WTC11 (cell line): ENCODE measurements at regions not wholly inside any gene's neighbourhood (a gene's known extent, or its start where the extent isn't known, plus 50 kb on each side); places are given as distances from the start of the nearest gene placed in this dataset.
A peak's percentile ranks its signal among the peaks of the same experiment; 100 is the strongest.

Source experiments
- ATAC-seq: fragments of 200-7000 bp; cut with Tn5 transposase; 2 replicates; pipeline ENCODE4 v1.10.0; 2021; ENCODE audit warnings: mild to moderate bottlenecking, moderate library complexity
- CTCF ChIA-PET: fragments of 300-600 bp; sonication (Branson Sonifier 250); formaldehyde crosslinking; loops from one replicate; lab custom pipeline; 2021; ENCODE audit warnings: antibody characterized with exemption; lab: Charles Lee
- POLR2A ChIA-PET: fragments of 350-600 bp; sonication (Branson Sonifier 250); formaldehyde crosslinking; loops from one replicate; lab custom pipeline; 2021; ENCODE audit warnings: antibody characterized with exemption; lab: Charles Lee
- DNase-seq: peaks from one replicate; pipeline ENCODE4 v3.0.0; 2021; ENCODE audit warnings: low spot score
- H3K27ac Mint-ChIP-seq: 2 replicates; pipeline ENCODE4 v1.8.0; 2021; ENCODE audit warnings: mixed read lengths
- H3K27me3 Mint-ChIP-seq: 2 replicates; pipeline ENCODE4 v1.8.0; 2021; ENCODE audit warnings: low read depth, mild to moderate bottlenecking, moderate library complexity, mixed read lengths
- H3K36me3 Mint-ChIP-seq: 2 replicates; pipeline ENCODE4 v1.8.0; 2021; ENCODE audit warnings: mixed read lengths
- H3K4me1 Mint-ChIP-seq: 2 replicates; pipeline ENCODE4 v1.8.0; 2022; ENCODE audit warnings: mixed read lengths
- H3K4me3 Mint-ChIP-seq: 2 replicates; pipeline ENCODE4 v1.8.0; 2021; ENCODE audit warnings: mild to moderate bottlenecking, moderate library complexity, mixed read lengths
- H3K9me3 Mint-ChIP-seq: 2 replicates; pipeline ENCODE4 v1.8.0; 2021; ENCODE audit warnings: mixed read lengths
- CREM ChIP-seq: sonication (generic); formaldehyde crosslinking; IDR thresholded peaks from 2 replicates; pipeline ENCODE4 v1.8.1; 2022; ENCODE audit warnings: mild to moderate bottlenecking, missing genetic modification reagents, moderate library complexity
- ETV6 ChIP-seq: sonication (generic); formaldehyde crosslinking; IDR thresholded peaks from 2 replicates; pipeline ENCODE4 v1.8.1; 2022; ENCODE audit warnings: mild to moderate bottlenecking, missing genetic modification reagents
- FOXK1 ChIP-seq: sonication (generic); formaldehyde crosslinking; IDR thresholded peaks from 2 replicates; pipeline ENCODE4 v1.8.0; 2022; ENCODE audit warnings: mild to moderate bottlenecking, moderate library complexity, missing genetic modification reagents
- FOXP4 ChIP-seq: sonication (generic); formaldehyde crosslinking; IDR thresholded peaks from 2 replicates; pipeline ENCODE4 v1.8.0; 2022; ENCODE audit warnings: mild to moderate bottlenecking, missing genetic modification reagents
- JUN ChIP-seq: sonication (generic); formaldehyde crosslinking; IDR thresholded peaks from 2 replicates; pipeline ENCODE4 v1.8.0; 2023; ENCODE audit warnings: mild to moderate bottlenecking, missing genetic modification reagents
- MLX ChIP-seq: sonication (generic); formaldehyde crosslinking; IDR thresholded peaks from 2 replicates; pipeline ENCODE4 v1.8.1; 2023; ENCODE audit warnings: mild to moderate bottlenecking, missing genetic modification reagents, moderate library complexity
- NFATC4 ChIP-seq: fragments of 250-450 bp; sonication (Bioruptor Pico); IDR thresholded peaks from 2 replicates; pipeline ENCODE4 v1.9.0; 2021; ENCODE audit warnings: mild to moderate bottlenecking
- NR3C1 ChIP-seq: sonication (generic); formaldehyde crosslinking; conservative IDR thresholded peaks from 2 replicates; pipeline ENCODE4 v1.8.1; 2023; ENCODE audit warnings: low read depth, mild to moderate bottlenecking, missing genetic modification reagents
- OVOL2 ChIP-seq: fragments of 250-450 bp; sonication (Bioruptor Pico); IDR thresholded peaks from 2 replicates; pipeline ENCODE4 v1.9.0; 2021; ENCODE audit warnings: mild to moderate bottlenecking, borderline replicate concordance
- SP1 ChIP-seq: sonication (generic); formaldehyde crosslinking; conservative IDR thresholded peaks from 2 replicates; pipeline ENCODE4 v1.8.1; 2022; ENCODE audit warnings: missing genetic modification reagents
- TEAD1 ChIP-seq: sonication (generic); formaldehyde crosslinking; IDR thresholded peaks from 2 replicates; pipeline ENCODE4 v1.8.0; 2022; ENCODE audit warnings: mild to moderate bottlenecking, missing genetic modification reagents
- ZMAT4 ChIP-seq: fragments of 250-450 bp; sonication (Bioruptor Pico); IDR thresholded peaks from 2 replicates; pipeline ENCODE4 v1.9.0; 2021; ENCODE audit warnings: mild to moderate bottlenecking
- ZNF317 ChIP-seq: sonication (generic); formaldehyde crosslinking; IDR thresholded peaks from 2 replicates; pipeline ENCODE4 v1.8.1; 2023; ENCODE audit warnings: low read depth, mild to moderate bottlenecking, moderate library complexity, missing genetic modification reagents, borderline replicate concordance
- ZNF416 ChIP-seq: fragments of 250-450 bp; sonication (Bioruptor Pico); IDR thresholded peaks from 2 replicates; pipeline ENCODE4 v1.9.0; 2021; ENCODE audit warnings: mild to moderate bottlenecking, inconsistent platforms
- ZNF671 ChIP-seq: fragments of 250-450 bp; sonication (Bioruptor Pico); IDR thresholded peaks from 2 replicates; pipeline ENCODE4 v1.8.0; 2021; ENCODE audit warnings: mild to moderate bottlenecking
- ZSCAN18 ChIP-seq: fragments of 250-450 bp; sonication (Bioruptor Pico); IDR thresholded peaks from 2 replicates; pipeline ENCODE4 v2.1.2; 2022; ENCODE audit warnings: mild to moderate bottlenecking, moderate library complexity
- TF ChIP-seq, protein P1 (sequence below): fragments of 250-450 bp; sonication (Bioruptor Pico); conservative IDR thresholded peaks from 2 replicates; pipeline ENCODE4 v1.9.0; 2021; ENCODE audit warnings: mild to moderate bottlenecking
- TF ChIP-seq, protein P2 (sequence below): sonication (generic); formaldehyde crosslinking; IDR thresholded peaks from 2 replicates; pipeline ENCODE4 v1.8.1; 2022; ENCODE audit warnings: missing genetic modification reagents, borderline replicate concordance
- TF ChIP-seq, protein P3 (sequence below): sonication (generic); formaldehyde crosslinking; IDR thresholded peaks from 2 replicates; pipeline ENCODE4 v1.8.1; 2023; ENCODE audit warnings: mild to moderate bottlenecking, missing genetic modification reagents
- TF ChIP-seq, protein P4 (sequence below): sonication (generic); formaldehyde crosslinking; IDR thresholded peaks from 2 replicates; pipeline ENCODE4 v1.8.1; 2022; ENCODE audit warnings: mild to moderate bottlenecking, moderate library complexity, missing genetic modification reagents

DNA sequence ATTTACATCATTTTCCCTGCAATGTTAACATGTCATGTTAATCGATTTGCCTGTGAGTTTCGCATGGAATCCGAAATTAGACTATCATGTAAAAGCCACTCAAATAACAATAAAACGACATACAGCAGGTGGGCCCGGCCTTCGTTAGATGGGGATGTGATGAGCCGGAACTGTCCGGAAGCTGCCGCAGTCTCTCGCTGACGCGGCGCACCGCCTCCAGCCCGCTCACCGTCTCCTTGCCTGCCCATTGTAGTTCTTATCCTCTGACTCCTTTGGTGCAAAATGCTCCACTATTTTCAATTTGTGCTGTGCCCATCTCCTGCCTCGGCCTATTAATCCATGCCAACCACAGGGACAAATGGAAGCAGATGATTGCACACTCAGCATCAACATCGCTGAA, 877.5 kb upstream of the TENM3 start (continued):
- TF ChIP-seq, protein P1, sequence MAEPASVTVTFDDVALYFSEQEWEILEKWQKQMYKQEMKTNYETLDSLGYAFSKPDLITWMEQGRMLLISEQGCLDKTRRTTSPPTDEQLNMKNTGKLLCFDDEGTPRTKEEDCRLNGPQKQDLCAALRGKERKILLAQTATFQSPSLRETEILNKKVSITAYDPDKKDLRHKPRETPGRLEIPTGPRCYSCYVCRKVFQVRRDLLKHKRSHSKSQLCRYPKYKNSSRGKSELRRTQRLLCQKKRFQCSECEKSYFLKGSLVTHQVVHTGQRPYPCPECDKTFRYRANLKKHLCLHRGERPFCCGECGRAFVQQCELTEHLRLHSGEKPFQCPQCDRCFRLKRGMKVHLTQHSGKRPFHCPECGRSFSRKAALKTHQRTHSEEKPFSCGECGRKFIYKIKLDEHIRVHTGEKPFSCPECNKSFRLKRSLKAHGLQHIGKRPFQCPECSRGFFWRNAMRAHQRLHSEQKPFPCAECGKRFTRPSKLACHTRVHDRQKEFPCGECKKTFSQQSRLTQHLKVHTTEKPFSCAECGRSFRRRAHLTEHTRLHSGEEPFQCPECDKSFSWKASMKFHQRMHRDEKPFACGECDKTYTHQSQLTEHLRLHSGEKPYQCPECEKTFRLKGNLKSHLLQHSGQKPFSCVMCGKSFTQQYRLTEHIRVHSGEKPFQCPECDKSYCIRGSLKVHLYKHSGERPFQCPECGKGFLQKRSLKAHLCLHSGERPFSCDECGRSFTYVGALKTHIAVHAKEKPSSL (CRISPR knock-in tag): no peak
- TF ChIP-seq FOXP4: no peak

- H3K27ac Mint-ChIP-seq: no peak overlapping the region
- no peak for TF ChIP-seq ZNF416
- no peak for TF ChIP-seq ZMAT4 (CRISPR knock-in tag)
- TF ChIP-seq FOXK1 (CRISPR knock-in tag): no peak
- no peak for TF ChIP-seq OVOL2 (CRISPR knock-in tag)
- TF ChIP-seq, protein P2, sequence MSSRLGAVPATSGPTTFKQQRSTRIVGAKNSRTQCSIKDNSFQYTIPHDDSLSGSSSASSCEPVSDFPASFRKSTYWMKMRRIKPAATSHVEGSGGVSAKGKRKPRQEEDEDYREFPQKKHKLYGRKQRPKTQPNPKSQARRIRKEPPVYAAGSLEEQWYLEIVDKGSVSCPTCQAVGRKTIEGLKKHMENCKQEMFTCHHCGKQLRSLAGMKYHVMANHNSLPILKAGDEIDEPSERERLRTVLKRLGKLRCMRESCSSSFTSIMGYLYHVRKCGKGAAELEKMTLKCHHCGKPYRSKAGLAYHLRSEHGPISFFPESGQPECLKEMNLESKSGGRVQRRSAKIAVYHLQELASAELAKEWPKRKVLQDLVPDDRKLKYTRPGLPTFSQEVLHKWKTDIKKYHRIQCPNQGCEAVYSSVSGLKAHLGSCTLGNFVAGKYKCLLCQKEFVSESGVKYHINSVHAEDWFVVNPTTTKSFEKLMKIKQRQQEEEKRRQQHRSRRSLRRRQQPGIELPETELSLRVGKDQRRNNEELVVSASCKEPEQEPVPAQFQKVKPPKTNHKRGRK: no peak
- TF ChIP-seq, protein P3, sequence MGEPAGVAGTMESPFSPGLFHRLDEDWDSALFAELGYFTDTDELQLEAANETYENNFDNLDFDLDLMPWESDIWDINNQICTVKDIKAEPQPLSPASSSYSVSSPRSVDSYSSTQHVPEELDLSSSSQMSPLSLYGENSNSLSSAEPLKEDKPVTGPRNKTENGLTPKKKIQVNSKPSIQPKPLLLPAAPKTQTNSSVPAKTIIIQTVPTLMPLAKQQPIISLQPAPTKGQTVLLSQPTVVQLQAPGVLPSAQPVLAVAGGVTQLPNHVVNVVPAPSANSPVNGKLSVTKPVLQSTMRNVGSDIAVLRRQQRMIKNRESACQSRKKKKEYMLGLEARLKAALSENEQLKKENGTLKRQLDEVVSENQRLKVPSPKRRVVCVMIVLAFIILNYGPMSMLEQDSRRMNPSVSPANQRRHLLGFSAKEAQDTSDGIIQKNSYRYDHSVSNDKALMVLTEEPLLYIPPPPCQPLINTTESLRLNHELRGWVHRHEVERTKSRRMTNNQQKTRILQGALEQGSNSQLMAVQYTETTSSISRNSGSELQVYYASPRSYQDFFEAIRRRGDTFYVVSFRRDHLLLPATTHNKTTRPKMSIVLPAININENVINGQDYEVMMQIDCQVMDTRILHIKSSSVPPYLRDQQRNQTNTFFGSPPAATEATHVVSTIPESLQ: no peak
- TF ChIP-seq TEAD1 (CRISPR knock-in tag): no peak
- TF ChIP-seq CREM (CRISPR knock-in tag): no peak
- TF ChIP-seq ZNF317: no peak
- TF ChIP-seq NFATC4: no peak
- no peak for TF ChIP-seq JUN (CRISPR knock-in tag)
- TF ChIP-seq NR3C1 (CRISPR knock-in tag): no peak
- TF ChIP-seq ZNF671: no peak
- no peak for TF ChIP-seq SP1 (CRISPR knock-in tag)
- TF ChIP-seq MLX (CRISPR knock-in tag): no peak
- TF ChIP-seq ZSCAN18 (CRISPR knock-in tag): no peak
- no peak for TF ChIP-seq ETV6 (CRISPR knock-in tag)
- TF ChIP-seq, protein P4, sequence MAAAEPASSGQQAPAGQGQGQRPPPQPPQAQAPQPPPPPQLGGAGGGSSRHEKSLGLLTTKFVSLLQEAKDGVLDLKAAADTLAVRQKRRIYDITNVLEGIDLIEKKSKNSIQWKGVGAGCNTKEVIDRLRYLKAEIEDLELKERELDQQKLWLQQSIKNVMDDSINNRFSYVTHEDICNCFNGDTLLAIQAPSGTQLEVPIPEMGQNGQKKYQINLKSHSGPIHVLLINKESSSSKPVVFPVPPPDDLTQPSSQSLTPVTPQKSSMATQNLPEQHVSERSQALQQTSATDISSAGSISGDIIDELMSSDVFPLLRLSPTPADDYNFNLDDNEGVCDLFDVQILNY (CRISPR knock-in tag): no peak
- TF ChIP-seq, all 79 proteins: peak for 0
- ATAC-seq (peak; percentile 34; the same call in 1 of the 2 replicates), DNase-seq (no peak)
- Mint-ChIP-seq H3K9me3 (no peaks in the 10 kb centered on the region), H3K4me3 (no peak overlapping the region), H3K4me1 (peaks cover 8% of the 10 kb centered on the region), H3K36me3 (no peaks in the 10 kb centered on the region), H3K27me3 (no peaks in the 10 kb centered on the region)
- ChIA-PET CTCF (interaction anchor here (0.8 to 1.0 kb wide), 2 partner anchors 64 to 156 kb away, joined by 3 read pairs; no protein-coding TSS in a partner anchor), POLR2A (no interaction called here)
These were observed 871.2 kb upstream of the TENM3 start for GRCh38 chr4:181372014-181372413.
